NCI-H146 (cell line): ENCODE measurements at regions not wholly inside any gene's neighbourhood (a gene's known extent, or its start where the extent isn't known, plus 50 kb on each side); places are given as distances from the start of the nearest gene placed in this dataset.
A peak's percentile ranks its signal among the peaks of the same experiment; 100 is the strongest.
"Not testable (repeated sequence)": the region's sequence is repeated elsewhere in the genome, so short reads cannot be mapped to it uniquely, and the experiment has no call there.

Experiments
- DNase-seq: peaks from one replicate; lab custom pipeline; 2025; lab: John Stamatoyannopoulos, UW

DNA sequence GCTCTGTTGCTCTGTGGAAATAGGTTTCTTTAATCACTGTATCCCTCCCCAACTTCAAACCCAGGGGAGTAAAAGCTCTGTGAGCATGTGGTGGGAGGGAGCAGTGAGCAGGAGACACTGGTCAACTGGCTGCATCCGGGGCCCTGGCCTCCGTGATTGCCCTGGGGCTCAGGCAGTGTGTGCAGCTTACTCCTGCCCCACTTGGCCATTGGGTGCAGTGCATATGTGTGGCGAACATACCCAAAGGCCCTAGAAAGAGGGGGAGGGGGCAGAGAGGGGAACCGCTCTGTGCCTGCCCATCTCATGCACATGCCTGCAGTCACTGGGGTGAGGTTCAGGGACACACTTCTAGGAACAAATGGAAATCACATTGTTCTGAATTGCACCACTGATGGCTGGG, 378.7 kb downstream of the ZBBX start:
- no peak for DNase-seq

GRCh38 chr3:166993015-166993630, 387.0 kb downstream of the ZBBX start:
- peak; percentile 82 for DNase-seq

DNA sequence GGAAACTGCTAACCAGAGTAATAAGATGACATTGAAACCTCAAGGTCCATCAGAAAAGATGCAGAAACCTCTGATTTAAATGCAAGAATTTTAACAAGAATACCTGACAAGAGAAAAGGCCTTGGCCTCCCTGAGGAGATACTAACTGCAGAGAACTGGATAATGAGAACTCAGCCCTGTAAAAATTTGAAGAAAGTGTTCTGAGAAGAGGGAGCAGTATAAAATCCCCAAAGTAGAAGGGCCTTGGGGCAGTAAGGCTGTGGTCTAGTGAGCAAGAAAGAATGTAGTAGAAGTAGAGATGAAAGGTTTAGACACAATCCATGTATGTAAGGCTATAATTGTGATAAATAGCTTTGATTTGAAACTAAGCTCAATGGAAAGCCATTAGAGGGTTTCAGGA, 394.1 kb downstream of the ZBBX start:
- DNase-seq = no peak

DNA sequence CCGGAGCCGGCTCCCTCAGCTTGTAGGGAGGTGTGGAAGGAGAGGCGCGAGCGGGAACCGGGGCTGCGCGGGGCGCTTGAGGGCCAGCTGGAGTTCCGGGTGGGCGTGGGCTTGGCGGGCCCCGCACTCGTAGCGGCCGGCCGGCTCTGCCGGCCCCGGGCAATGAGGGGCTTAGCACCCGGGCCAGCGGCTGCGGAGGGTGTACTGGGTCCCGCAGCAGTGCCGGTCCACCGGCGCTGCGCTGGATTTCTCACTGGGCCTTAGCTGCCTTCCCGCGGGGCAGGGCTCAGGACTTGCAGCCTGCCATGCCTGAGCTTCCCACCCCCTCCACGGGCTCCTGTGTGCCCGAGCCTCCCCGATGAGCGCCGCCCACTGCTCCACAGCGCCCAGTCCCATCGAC, 404.3 kb downstream of the ZBBX start:
- not testable (repeated sequence) for DNase-seq

DNA sequence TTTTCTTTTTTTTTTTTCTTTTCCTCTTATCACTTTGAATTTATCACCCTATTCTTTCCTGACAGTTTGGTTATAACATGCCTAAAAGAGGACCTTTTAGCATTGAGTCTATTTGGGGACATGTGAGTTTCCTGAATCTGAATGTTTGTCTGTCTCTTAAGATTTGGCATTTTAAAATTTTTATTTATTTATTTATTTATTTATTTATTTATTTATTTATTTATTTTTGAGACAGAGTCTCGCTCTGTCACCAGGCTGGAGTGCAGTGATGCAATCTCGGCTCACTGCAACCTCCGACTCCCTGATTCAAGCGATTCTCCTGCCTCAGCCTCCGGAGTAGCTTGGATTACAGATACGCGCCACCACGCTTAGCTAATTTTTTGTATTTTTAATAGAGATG, 412.4 kb downstream of the ZBBX start:
- DNase-seq = not testable (repeated sequence)

GRCh38 chr3:166962911-166963310, 417.2 kb downstream of the ZBBX start:
- DNase-seq = no peak

DNA sequence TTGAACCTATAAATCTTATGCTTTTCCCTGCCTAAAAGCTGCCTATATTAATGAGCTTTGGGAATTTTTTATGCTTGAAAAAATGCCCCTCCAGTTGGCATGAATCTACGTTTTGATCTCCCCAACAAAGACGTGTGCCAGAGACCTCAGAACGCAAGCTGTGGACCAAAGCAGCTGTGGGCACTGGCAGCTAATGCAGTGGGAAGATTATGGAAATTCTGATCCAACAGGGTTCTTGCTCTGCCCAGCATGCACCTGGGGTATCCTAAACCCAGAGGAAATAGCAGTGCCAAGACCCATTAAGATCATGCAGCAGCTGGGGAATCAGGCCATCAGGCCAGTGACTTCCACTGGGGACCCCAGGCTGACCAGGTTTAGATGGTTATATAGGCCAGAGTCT, 423.0 kb downstream of the ZBBX start:
- no peak for DNase-seq

DNA sequence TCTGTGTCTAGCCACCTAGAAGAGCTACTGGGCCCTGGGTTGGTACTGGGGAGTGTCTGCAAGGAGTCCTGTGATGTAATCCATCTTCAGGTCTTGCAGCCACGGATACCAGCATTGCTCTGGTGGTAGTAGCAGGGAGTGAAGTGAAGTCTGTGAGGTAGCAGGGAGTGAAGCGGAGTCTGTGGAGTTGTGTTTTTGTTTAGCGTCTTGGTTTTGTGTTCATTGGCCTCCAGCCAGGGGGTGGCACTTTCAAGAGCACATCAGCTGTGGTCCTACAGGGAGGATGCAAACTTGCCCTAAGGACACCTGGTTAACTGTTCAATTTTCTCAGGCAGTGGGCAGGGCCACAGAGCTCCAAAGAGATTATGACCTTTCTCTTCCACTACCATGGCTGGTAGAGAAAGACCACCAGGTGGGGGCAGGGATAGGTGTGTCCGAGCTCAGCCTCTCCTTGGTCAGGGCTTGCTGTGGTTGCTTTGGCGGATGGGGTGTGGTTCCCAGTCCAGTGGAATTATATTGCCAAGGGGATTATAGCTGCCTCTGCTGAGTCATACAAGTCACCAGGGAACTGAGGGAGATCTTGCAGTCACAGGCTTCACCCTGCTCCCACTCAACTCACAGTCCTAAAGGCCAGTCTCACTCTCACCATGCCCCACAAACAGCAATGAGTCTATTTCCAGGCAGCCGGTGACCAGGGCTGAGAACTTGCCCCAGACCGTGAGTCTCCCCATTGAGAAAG, 424.7 kb downstream of the ZBBX start:
- DNase-seq = no peak

- no peak for DNase-seq
These were observed 445.2 kb downstream of the ZBBX start for GRCh38 chr3:166934879-166935278.

GRCh38 chr3:166917437-166917836, 462.7 kb downstream of the ZBBX start:
- DNase-seq = no peak

- no peak for DNase-seq
These were observed 477.7 kb downstream of the ZBBX start for GRCh38 chr3:166902374-166902773.

DNA sequence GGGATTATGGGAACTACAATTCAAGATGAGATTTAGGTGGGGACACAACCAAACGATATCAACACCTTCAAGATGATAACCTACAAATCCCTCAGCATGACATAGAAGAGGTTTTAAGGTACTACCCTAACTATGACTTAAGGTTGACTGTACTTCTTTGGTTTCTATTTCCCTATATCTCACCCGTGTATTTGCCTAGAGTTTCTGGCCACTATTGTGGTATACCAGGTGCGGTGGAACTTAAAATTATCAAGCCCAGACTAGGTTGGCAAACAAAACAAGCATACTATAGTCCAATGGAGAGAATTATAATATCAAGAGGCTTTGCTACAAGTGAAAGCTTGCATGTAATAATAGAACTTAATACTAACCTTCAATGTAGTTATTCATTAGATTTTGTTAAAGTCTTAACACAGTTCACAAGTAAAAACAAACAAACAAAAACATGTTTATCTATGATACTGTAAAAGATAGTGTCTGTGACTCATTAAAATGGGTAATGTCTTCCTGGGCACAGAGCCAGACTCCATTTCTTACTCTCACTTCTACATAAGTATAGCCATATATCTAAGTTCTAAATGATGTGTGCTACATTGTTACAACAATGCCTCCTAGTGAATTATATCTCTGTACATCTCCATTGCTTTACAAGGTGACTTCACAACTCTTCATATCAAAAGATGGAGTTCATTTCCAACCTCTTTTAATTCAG, 479.1 kb downstream of the ZBBX start:
- no peak for DNase-seq

DNA sequence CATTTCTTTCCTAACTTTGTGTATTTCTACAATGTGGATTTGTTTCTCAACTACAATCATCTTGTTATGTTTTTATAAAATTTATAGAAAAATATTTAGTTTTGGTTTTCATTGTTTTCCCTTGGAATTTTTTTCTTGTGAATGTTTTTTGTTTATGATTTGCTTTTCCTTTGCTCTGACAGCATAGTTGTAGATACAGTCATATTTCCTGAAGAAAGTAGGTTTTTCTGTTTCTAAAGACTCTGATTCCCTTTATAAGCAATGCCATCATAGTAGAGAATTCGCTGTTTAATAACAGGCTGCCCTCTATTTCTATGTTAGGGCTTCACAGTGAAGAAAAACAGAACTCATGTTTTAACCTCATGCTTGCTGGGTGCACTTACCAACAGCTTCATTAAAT, 482.3 kb downstream of the ZBBX start:
- DNase-seq = no peak

DNA sequence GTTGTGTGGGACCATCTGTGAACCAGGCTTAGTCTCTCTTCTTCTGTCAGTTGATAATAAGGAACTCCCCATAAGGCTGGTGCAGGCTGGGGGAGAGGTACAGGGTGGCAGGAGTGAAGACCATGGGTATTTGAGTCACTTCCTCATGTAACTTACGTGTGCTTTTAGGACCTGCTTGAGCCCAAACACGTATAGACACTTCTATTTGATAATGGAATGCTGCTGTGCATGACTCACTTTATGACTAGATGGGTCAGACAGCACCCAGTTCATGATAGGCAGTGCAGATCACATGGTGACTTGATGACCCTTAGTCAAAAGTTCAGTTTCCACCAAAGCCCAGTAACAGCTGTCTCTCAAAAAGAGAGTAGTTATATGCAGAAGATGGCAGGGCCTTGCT, 490.9 kb downstream of the ZBBX start:
- DNase-seq = no peak

- DNase-seq = no peak
These were observed 500.4 kb downstream of the ZBBX start for GRCh38 chr3:166879661-166880060.

DNA sequence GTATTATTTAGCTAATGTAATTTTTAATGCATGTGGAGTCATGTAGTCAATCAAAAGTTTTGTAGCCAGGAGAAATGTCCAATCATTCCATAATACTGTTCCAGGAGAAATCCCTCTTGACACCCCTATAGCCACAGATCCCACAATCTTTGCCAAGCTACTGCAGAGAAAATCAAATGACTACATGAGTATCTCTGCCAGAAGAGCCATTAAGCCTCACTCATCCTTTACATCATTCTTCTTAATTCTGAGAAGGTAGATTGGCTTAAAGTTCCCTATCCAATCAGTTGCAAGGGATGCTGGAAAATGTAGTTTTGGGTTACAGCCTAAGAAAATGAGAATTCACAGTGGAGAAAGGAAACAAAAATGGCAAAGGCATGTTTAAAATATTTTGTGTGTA, 502.1 kb downstream of the ZBBX start:
- DNase-seq = no peak

- DNase-seq = no peak
These were observed 515.3 kb downstream of the ZBBX start for GRCh38 chr3:166864473-166865467.

GRCh38 chr3:166860217-166860616, 519.9 kb downstream of the ZBBX start:
- no peak for DNase-seq

GRCh38 chr3:166844329-166844728, 535.8 kb downstream of the ZBBX start:
- DNase-seq = no peak

DNA sequence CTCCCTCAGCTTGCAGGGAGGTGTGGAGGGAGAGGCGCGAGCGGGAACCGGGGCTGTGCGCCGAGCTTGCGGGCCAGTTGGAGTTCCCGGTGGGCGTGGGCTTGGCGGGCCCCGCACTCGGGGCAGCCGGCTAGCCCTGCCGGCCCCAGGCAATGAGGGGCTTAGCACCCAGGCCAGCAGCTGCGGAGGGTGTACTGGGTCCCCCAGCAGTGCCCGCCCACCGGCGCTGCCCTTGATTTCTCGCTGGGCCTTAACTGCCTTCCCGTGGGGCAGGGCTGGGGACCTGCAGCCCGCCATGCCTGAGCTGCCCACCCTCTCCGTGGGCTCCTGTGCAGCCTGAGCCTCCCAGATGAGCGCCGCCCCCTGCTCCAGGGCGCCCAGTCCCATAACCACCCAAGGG, 537.3 kb downstream of the ZBBX start:
- not testable (repeated sequence) for DNase-seq

DNA sequence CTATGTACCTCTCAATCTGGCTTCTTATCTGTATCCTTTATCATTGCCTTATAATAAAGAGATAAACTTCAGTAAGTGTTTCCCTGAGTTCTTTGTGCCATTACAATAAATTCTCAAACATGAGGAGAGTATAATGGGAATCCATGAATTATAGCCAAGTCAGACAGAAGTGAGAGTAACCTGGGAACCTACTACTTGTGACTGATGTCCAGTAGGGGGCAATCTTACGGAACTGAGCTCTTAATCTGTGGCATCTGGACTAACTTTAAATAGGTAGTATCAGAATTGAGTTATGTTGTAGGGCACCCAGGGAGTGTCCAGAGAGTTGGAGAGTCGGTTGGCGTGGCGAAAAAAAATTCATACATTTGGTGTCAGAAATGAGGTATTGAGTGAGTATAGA, 542.6 kb downstream of the ZBBX start:
- peak; percentile 35 for DNase-seq

- no peak for DNase-seq
These were observed 543.3 kb downstream of the ZBBX start for GRCh38 chr3:166836836-166837235.
